ENCODE measurements at regions not wholly inside any gene's neighbourhood (a gene's known extent, or its start where the extent isn't known, plus 50 kb on each side); places are given as distances from the start of the nearest gene placed in this dataset.

- Histone ChIP-seq H3K27ac (no peak overlapping the region), H3K27me3 (replicated peaks; ENCODE audit: insufficient read depth) (no peaks in the 10 kb centered on the region), H3K4me1 (replicated peaks) (no peaks in the 10 kb centered on the region), H3K9me3 (no peaks in the 10 kb centered on the region), H3K36me3 (no peaks in the 10 kb centered on the region), H3K4me3 (no peak overlapping the region)
- WGBS, result 97% methylated on average over 3 of the region's 3 CpGs
- intact Hi-C loops (cut with DNase I), result no loop called here
- TF ChIP-seq POLR2A (IDR thresholded peaks at IDR 0.05) (no peak), CTCF (IDR thresholded peaks at IDR 0.05) (no peak), POLR2AphosphoS5 (IDR thresholded peaks at IDR 0.05) (no peak)
- no peak for DNase-seq (ENCODE audit: low spot score)
These were observed 428.3 kb downstream of the ZEB2 start for GRCh38 chr2:144091622-144092021.

GRCh38 chr2:144088863-144089262, 431.1 kb downstream of the ZEB2 start:
- DNase-seq (ENCODE audit: low spot score), result no peak
- H3K36me3 ChIP-seq, result no peaks in the 10 kb centered on the region
- H3K4me1 ChIP-seq (replicated peaks), result no peaks in the 10 kb centered on the region
- H3K9me3 ChIP-seq, result no peaks in the 10 kb centered on the region
- no peak for TF ChIP-seq CTCF (IDR thresholded peaks at IDR 0.05)
- TF ChIP-seq POLR2AphosphoS5 (IDR thresholded peaks at IDR 0.05), result no peak
- no peak for TF ChIP-seq POLR2A (IDR thresholded peaks at IDR 0.05)
- H3K4me3 ChIP-seq, result no peak overlapping the region
- intact Hi-C loops (cut with DNase I), result no loop called here
- no peak overlapping the region for H3K27ac ChIP-seq
- H3K27me3 ChIP-seq (replicated peaks; ENCODE audit: insufficient read depth), result no peaks in the 10 kb centered on the region

- Histone ChIP-seq H3K27ac (no peak overlapping the region), H3K9me3 (no peaks in the 10 kb centered on the region), H3K27me3 (replicated peaks; ENCODE audit: insufficient read depth) (no peaks in the 10 kb centered on the region), H3K36me3 (no peaks in the 10 kb centered on the region), H3K4me1 (replicated peaks) (no peaks in the 10 kb centered on the region), H3K4me3 (no peak overlapping the region)
- DNase-seq (ENCODE audit: low spot score), result no peak
- intact Hi-C loops (cut with DNase I), result no loop called here
- TF ChIP-seq CTCF (IDR thresholded peaks at IDR 0.05), result no peak
These were observed 433.0 kb downstream of the ZEB2 start for GRCh38 chr2:144086965-144087364.

- 88% methylated on average over 3 of the region's 3 CpGs for WGBS
- H3K36me3 ChIP-seq, result no peaks in the 10 kb centered on the region
- no peaks in the 10 kb centered on the region for H3K4me1 ChIP-seq (replicated peaks)
- H3K4me3 ChIP-seq, result no peak overlapping the region
- H3K27ac ChIP-seq, result no peak overlapping the region
- TF ChIP-seq POLR2A (IDR thresholded peaks at IDR 0.05) (no peak), CTCF (IDR thresholded peaks at IDR 0.05) (no peak), POLR2AphosphoS5 (IDR thresholded peaks at IDR 0.05) (no peak)
- no peak for DNase-seq (ENCODE audit: low spot score)
- no peaks in the 10 kb centered on the region for H3K27me3 ChIP-seq (replicated peaks; ENCODE audit: insufficient read depth)
- H3K9me3 ChIP-seq, result no peaks in the 10 kb centered on the region
- intact Hi-C loops (cut with DNase I), result no loop called here
These were observed 434.9 kb downstream of the ZEB2 start for GRCh38 chr2:144085016-144085415.

- DNase-seq (ENCODE audit: low spot score), result no peak
- H3K9me3 ChIP-seq, result no peaks in the 10 kb centered on the region
- intact Hi-C loops (cut with DNase I), result no loop called here
- 88% methylated on average over 2 of the region's 2 CpGs for WGBS
- no peak for TF ChIP-seq POLR2A (IDR thresholded peaks at IDR 0.05)
- no peak for TF ChIP-seq POLR2AphosphoS5 (IDR thresholded peaks at IDR 0.05)
- TF ChIP-seq CTCF (IDR thresholded peaks at IDR 0.05), result no peak
- no peaks in the 10 kb centered on the region for H3K36me3 ChIP-seq
- no peaks in the 10 kb centered on the region for H3K4me1 ChIP-seq (replicated peaks)
- no peak overlapping the region for H3K4me3 ChIP-seq
- H3K27me3 ChIP-seq (replicated peaks; ENCODE audit: insufficient read depth), result no peaks in the 10 kb centered on the region
- no peak overlapping the region for H3K27ac ChIP-seq
These were observed 435.7 kb downstream of the ZEB2 start for GRCh38 chr2:144084114-144084661.
